Colonic mucosa (tissue), 4 donors: ENCODE measurements at regions not wholly inside any gene's neighbourhood (a gene's known extent, or its start where the extent isn't known, plus 50 kb on each side); places are given as distances from the start of the nearest gene placed in this dataset.

Experiments
- DNase-seq: peaks from one replicate; pipeline ENCODE4 v3.0.0-alpha.2; 2020
- H3K27ac ChIP-seq: fragments of 200-600 bp; one replicate; pipeline ENCODE4 v1.8.0; 2021
- H3K27me3 ChIP-seq: fragments of 200-600 bp; one replicate; pipeline ENCODE4 v1.8.0; 2021
- H3K36me3 ChIP-seq: fragments of 200-600 bp; one replicate; pipeline ENCODE4 v1.8.0; 2021
- H3K4me1 ChIP-seq: fragments of 200-600 bp; one replicate; pipeline ENCODE4 v1.8.0; 2021; ENCODE audit warnings: mild to moderate bottlenecking
- H3K4me3 ChIP-seq: fragments of 200-600 bp; one replicate; pipeline ENCODE4 v1.8.0; 2021
- H3K9ac ChIP-seq, 2 donors: one replicate each; pipeline ENCODE4 v1.7.0; 2013; ENCODE audit warnings: control low read depth in 2 of 2, low read depth in 2 of 2, low read length in 2 of 2
- H3K9me3 ChIP-seq: fragments of 200-600 bp; one replicate; pipeline ENCODE4 v1.8.0; 2021
- intact Hi-C: fragments of 100-400 bp; cut with DNase I; formaldehyde crosslinking; loops from one replicate; pipeline ENCODE4 v1.14.1; 2022
- TF ChIP-seq, protein P1 (sequence below): fragments of 200-600 bp; IDR thresholded peaks from one replicate; pipeline ENCODE4 v1.8.0; 2022; ENCODE audit warnings: antibody characterized with exemption, mild to moderate bottlenecking
- donor health status: healthy.
- donor health status: DM: no; HTN: no; CAD: no.
- donor health status: DM: no; HTN: no; CAD: no.

DNA sequence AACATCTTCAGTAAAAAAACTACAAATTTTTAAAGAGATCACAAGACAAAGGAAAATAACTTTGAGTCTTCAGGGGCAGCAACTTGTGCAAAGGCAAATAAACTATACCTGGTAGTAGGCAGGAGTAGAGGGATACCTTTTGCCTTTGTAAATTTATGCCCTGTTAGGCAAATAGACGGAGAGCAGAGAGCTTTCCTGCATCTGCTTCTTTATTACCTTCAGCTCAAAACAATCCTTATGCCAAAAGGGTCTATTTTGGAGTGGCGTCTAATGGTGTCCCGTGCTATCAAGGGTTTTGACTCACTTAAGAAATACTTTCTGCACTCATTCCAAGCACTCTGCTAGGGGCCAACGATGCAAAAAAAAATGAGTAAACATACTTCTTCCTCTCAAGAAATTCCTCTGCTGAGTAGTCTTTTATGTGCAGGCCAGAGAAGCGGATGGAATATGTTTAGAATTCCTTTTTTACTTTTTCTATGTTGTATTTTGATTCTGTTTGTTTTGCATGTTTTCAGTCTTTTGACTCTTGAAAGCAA, 131.9 kb downstream of the ANXA5 start:
- Histone ChIP-seq H3K9ac (no peak overlapping the region), H3K4me1 (no peaks in the 10 kb centered on the region), H3K27me3 (no peaks in the 10 kb centered on the region), H3K9me3 (no peaks in the 10 kb centered on the region), H3K4me3 (no peak overlapping the region), H3K36me3 (no peaks in the 10 kb centered on the region), H3K27ac (no peak overlapping the region)
- no peak for DNase-seq
- intact Hi-C loops: no loop called here
- TF ChIP-seq, protein P1, sequence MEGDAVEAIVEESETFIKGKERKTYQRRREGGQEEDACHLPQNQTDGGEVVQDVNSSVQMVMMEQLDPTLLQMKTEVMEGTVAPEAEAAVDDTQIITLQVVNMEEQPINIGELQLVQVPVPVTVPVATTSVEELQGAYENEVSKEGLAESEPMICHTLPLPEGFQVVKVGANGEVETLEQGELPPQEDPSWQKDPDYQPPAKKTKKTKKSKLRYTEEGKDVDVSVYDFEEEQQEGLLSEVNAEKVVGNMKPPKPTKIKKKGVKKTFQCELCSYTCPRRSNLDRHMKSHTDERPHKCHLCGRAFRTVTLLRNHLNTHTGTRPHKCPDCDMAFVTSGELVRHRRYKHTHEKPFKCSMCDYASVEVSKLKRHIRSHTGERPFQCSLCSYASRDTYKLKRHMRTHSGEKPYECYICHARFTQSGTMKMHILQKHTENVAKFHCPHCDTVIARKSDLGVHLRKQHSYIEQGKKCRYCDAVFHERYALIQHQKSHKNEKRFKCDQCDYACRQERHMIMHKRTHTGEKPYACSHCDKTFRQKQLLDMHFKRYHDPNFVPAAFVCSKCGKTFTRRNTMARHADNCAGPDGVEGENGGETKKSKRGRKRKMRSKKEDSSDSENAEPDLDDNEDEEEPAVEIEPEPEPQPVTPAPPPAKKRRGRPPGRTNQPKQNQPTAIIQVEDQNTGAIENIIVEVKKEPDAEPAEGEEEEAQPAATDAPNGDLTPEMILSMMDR: no peak

DNA sequence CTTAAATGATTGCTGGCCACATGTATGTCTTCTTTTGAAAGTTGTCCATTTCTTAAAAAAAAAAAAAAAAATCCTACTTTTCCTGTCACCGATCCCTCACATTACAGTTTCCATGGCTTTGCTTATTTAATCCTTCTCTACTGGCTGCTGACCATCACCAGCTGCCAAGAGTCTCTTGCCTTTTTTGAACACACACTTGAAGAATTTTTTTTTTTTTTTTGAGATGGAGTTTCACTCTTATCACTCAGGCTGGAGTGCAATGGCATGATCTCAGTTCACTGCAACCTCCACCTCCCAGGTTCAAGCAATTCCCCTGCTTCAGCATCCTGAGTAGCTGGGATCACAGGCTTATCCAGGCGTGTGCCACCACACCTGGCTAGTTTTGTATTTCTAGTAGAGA, 134.0 kb downstream of the ANXA5 start:
- TF ChIP-seq, protein P1: no peak
- Histone ChIP-seq H3K4me1 (no peaks in the 10 kb centered on the region), H3K27ac (no peak overlapping the region), H3K9ac (no peak overlapping the region), H3K36me3 (no peaks in the 10 kb centered on the region), H3K4me3 (no peak overlapping the region), H3K27me3 (no peaks in the 10 kb centered on the region), H3K9me3 (no peaks in the 10 kb centered on the region)
- intact Hi-C loops: no loop called here
- no peak for DNase-seq

DNA sequence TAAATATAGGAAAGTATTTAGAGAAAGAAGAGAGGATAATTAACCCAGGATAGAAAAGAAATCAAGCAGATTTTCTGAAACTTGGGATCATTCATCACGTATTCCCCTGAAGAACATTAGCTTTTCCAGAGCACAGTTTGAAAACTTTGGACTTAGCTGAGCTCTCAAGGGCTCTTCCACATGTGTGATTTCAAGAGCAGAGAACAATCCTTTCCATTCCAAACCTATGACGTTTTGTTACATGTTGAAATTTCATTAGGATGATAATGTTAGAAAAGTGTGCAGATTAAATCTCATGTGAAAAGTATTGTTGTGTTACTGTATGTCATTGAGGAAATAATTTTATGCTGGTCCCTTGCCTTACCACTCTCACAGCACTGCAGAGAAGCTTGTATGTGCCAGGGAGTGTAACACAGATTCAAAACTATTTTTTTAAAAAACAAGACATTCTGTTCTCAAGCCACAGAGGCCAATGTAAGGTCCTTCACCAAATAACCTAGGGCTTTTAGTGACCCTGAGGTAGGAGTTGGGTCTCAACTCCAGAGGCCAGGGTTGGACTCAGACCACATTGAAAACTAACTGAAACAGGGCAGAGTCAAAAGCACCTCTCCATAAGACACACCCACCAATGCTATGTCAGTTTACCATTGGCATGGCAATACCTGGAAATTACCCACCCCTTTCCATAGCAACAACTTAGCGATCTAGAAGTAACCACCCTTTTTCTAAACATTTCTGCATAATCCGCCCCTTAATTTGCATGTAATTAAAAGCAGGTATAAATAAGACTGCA, 141.3 kb downstream of the ANXA5 start:
- intact Hi-C loops: no loop called here

DNA sequence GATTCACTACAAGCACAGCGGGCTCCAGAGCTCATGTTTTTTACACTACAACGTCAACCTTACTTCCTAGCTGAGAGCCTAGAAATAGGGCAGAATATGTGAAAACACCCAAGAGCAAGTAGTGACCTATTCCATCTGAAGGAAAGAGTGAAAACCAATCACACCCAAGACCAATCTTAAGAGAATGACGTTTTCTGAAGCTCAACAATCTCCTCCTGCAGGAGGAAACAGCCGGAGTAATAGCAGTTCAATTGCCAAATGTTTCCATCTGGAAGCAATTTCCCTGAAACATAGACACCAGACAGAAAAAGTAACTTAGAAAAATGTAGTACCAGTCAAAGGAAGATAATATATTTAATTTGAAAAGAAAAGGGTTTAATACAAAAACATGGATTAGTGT, 142.4 kb downstream of the ANXA5 start:
- Histone ChIP-seq H3K4me3 (no peak overlapping the region), H3K4me1 (no peaks in the 10 kb centered on the region), H3K36me3 (no peaks in the 10 kb centered on the region), H3K27me3 (no peaks in the 10 kb centered on the region), H3K27ac (no peak overlapping the region), H3K9ac (no peak overlapping the region), H3K9me3 (no peaks in the 10 kb centered on the region)
- DNase-seq: no peak
- TF ChIP-seq, protein P1: no peak
- intact Hi-C loops: no loop called here

More for the DNA sequence above, 141.3 kb downstream of the ANXA5 start:
- H3K9ac ChIP-seq: no peak overlapping the region
- TF ChIP-seq, protein P1: no peak
- no peaks in the 10 kb centered on the region for H3K9me3 ChIP-seq
- H3K36me3 ChIP-seq: no peaks in the 10 kb centered on the region
- H3K27me3 ChIP-seq: no peaks in the 10 kb centered on the region
- no peak overlapping the region for H3K27ac ChIP-seq
- H3K4me1 ChIP-seq: no peaks in the 10 kb centered on the region
- H3K4me3 ChIP-seq: no peak overlapping the region
- no peak for DNase-seq

DNA sequence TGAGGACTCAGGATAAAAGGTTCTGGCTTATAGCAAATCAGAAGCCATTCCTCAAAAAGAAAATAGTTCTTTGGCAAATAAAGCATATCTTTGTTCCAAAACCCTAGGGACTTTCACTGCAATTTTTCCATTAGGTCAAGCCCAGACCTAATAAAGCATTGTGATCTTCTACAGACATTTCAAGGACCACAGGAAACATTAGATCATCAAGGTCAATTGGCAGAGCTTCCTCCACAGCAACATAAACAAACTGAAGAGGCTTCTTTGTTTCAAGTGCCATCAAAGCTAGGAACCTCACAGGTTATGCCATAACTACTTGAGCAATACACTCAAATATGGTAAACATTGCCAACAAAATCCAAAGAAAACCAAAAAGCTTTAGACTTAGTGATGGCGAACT, 144.9 kb downstream of the ANXA5 start:
- intact Hi-C loops: no loop called here
- H3K4me1 ChIP-seq: no peaks in the 10 kb centered on the region
- H3K4me3 ChIP-seq: no peak overlapping the region
- H3K27me3 ChIP-seq: no peaks in the 10 kb centered on the region
- H3K27ac ChIP-seq: no peak overlapping the region
- no peak overlapping the region for H3K9ac ChIP-seq
- H3K36me3 ChIP-seq: no peaks in the 10 kb centered on the region
- DNase-seq: no peak
- TF ChIP-seq, protein P1: no peak
- no peaks in the 10 kb centered on the region for H3K9me3 ChIP-seq
